IMR-90 (cell line): ENCODE measurements at regions not wholly inside any gene's neighbourhood (a gene's known extent, or its start where the extent isn't known, plus 50 kb on each side); places are given as distances from the start of the nearest gene placed in this dataset.

Source experiments
- ATAC-seq: fragments of 200-7000 bp; cut with Tn5 transposase; 2 replicates; pipeline ENCODE4 v1.9.1; 2020; ENCODE audit warnings: low read depth, mild to moderate bottlenecking, moderate library complexity
- BruUV-seq: library from RNA; stranded (reverse); fragments of 400-500 nt; replicated peaks from 2 replicates; lab custom pipeline; 2021; lab: Mats Ljungman, UMichigan
- CTCF ChIA-PET: fragments of 300-600 bp; formaldehyde crosslinking; extraction: SDS; loops from one replicate; lab custom pipeline; 2021; ENCODE audit warnings: antibody characterized with exemption; lab: Yijun Ruan, JAX
- POLR2A ChIA-PET: fragments of 300-600 bp; sonication (Branson Sonifier 250); formaldehyde crosslinking; loops from one replicate; lab custom pipeline; 2022; ENCODE audit warnings: antibody characterized with exemption; ENCODE audit not compliant: unreplicated experiment; lab: Charles Lee
- DNase-seq: peaks from one replicate; pipeline ENCODE4 v3.0.0; 2013
- H2AFZ ChIP-seq: replicated peaks from 2 replicates; pipeline ENCODE3; 2013; ENCODE audit warnings: low read length, mild to moderate bottlenecking; ENCODE audit not compliant: poor library complexity
- H2AK5ac ChIP-seq: 2 replicates; pipeline ENCODE4 v1.6.1; 2013; ENCODE audit warnings: low read depth, low read length, inconsistent platforms
- H2AK9ac ChIP-seq: replicated peaks from 2 replicates; pipeline ENCODE3; 2013; ENCODE audit warnings: mild to moderate bottlenecking, low read depth, low read length, moderate library complexity; ENCODE audit not compliant: poor library complexity
- H2BK120ac ChIP-seq: 2 replicates; pipeline ENCODE4 v1.6.1; 2013; ENCODE audit warnings: low read depth, low read length, inconsistent platforms
- H2BK15ac ChIP-seq: 3 replicates; pipeline ENCODE4 v1.6.1; 2013; ENCODE audit warnings: low read depth, low read length, inconsistent platforms
- H2BK20ac ChIP-seq: 2 replicates; pipeline ENCODE4 v1.6.1; 2013; ENCODE audit warnings: low read depth, mild to moderate bottlenecking, inconsistent platforms, low read length, moderate library complexity
- H2BK5ac ChIP-seq: 2 replicates; pipeline ENCODE4 v1.6.1; 2013; ENCODE audit warnings: mild to moderate bottlenecking, low read depth, low read length, inconsistent platforms; ENCODE audit not compliant: poor library complexity, severe bottlenecking
- H3K14ac ChIP-seq: replicated peaks from 2 replicates; pipeline ENCODE4 v1.6.1; 2013; ENCODE audit warnings: low read depth, low read length, inconsistent platforms
- H3K18ac ChIP-seq: 2 replicates; pipeline ENCODE4 v1.6.1; 2013; ENCODE audit warnings: low read depth, low read length, control low read depth
- H3K23ac ChIP-seq: 2 replicates; pipeline ENCODE4 v1.6.1; 2013; ENCODE audit warnings: low read depth, low read length, inconsistent platforms
- H3K27ac ChIP-seq: 2 replicates; pipeline ENCODE4 v1.5.1; 2013; ENCODE audit warnings: mild to moderate bottlenecking, control low read depth, low read length; ENCODE audit not compliant: insufficient read depth
- H3K27me3 ChIP-seq: 2 replicates; pipeline ENCODE4 v1.6.1; 2013; ENCODE audit warnings: low read length; ENCODE audit not compliant: control insufficient read depth, insufficient read depth
- H3K36me3 ChIP-seq: 2 replicates; pipeline ENCODE4 v1.6.1; 2013; ENCODE audit warnings: low read length, mixed read lengths; ENCODE audit not compliant: control insufficient read depth, insufficient read depth
- H3K4ac ChIP-seq: 2 replicates; pipeline ENCODE4 v1.6.1; 2013; ENCODE audit warnings: low read depth, low read length, inconsistent platforms
- H3K4me1 ChIP-seq: 2 replicates; pipeline ENCODE4 v1.6.1; 2013; ENCODE audit warnings: low read length, mixed read lengths; ENCODE audit not compliant: control insufficient read depth, insufficient read depth
- H3K4me2 ChIP-seq: 2 replicates; pipeline ENCODE4 v1.6.1; 2013; ENCODE audit warnings: low read depth, mild to moderate bottlenecking, control low read depth, low read length, moderate library complexity
- H3K4me3 ChIP-seq: 2 replicates; pipeline ENCODE4 v1.5.1; 2013; ENCODE audit warnings: low read depth, mild to moderate bottlenecking, control low read depth, low read length, moderate library complexity; ENCODE audit not compliant: insufficient read depth
- H3K56ac ChIP-seq: 2 replicates; pipeline ENCODE4 v1.6.1; 2013; ENCODE audit warnings: low read length, inconsistent platforms; ENCODE audit not compliant: insufficient read depth; ENCODE audit errors: extremely low read depth
- H3K79me1 ChIP-seq, 2 experiments: 2 replicates each; pipeline ENCODE4 v1.6.1; 2013; ENCODE audit warnings: low read length in 2 of 2, inconsistent platforms in 1 of 2, low read depth in 1 of 2
- H3K9ac ChIP-seq: 2 replicates; pipeline ENCODE4 v1.6.1; 2013; ENCODE audit warnings: low read depth, low read length, control low read depth
- H3K9me1 ChIP-seq: 2 replicates; pipeline ENCODE4 v1.6.1; 2013; ENCODE audit warnings: low read length, inconsistent platforms; ENCODE audit not compliant: insufficient read depth
- H3K9me3 ChIP-seq: 2 replicates; pipeline ENCODE4 v1.6.1; 2013; ENCODE audit warnings: low read length; ENCODE audit not compliant: control insufficient read depth, insufficient read depth
- H4K20me1 ChIP-seq: 2 replicates; pipeline ENCODE4 v1.6.1; 2013; ENCODE audit warnings: low read length, inconsistent platforms; ENCODE audit not compliant: insufficient read depth
- H4K5ac ChIP-seq: 2 replicates; pipeline ENCODE4 v1.6.1; 2013; ENCODE audit warnings: mild to moderate bottlenecking, low read depth, low read length, control low read depth
- H4K8ac ChIP-seq, 2 experiments: 2 replicates each; pipeline ENCODE4 v1.6.1; 2013; ENCODE audit warnings: low read depth in 2 of 2, low read length in 2 of 2, control low read depth in 1 of 2, inconsistent platforms in 1 of 2
- H4K91ac ChIP-seq: 2 replicates; pipeline ENCODE4 v1.6.1; 2013; ENCODE audit warnings: low read depth, low read length, inconsistent platforms; ENCODE audit not compliant: insufficient read depth
- BHLHE40 ChIP-seq: fragments of 150-350 bp; IDR thresholded peaks from 2 replicates; pipeline ENCODE4 v1.6.1; 2016; ENCODE audit warnings: mild to moderate bottlenecking, low read depth, low read length
- CEBPB ChIP-seq: IDR thresholded peaks from 2 replicates; pipeline ENCODE4 v1.6.1; 2012; ENCODE audit warnings: low read depth, low read length, improper control_type of control experiment
- CHD1 ChIP-seq: IDR thresholded peaks from 2 replicates; pipeline ENCODE4 v1.6.1; 2012; ENCODE audit warnings: low read depth, low read length, improper control_type of control experiment
- FOS ChIP-seq: fragments of 150-350 bp; IDR thresholded peaks from 2 replicates; pipeline ENCODE4 v1.6.1; 2016; ENCODE audit warnings: low read depth, low read length
- MAFK ChIP-seq: IDR thresholded peaks from 2 replicates; pipeline ENCODE4 v1.6.1; 2012; ENCODE audit warnings: low read depth, low read length, improper control_type of control experiment
- MAZ ChIP-seq: IDR thresholded peaks from 2 replicates; pipeline ENCODE4 v1.6.1; 2012; ENCODE audit warnings: low read depth, mild to moderate bottlenecking, low read length, improper control_type of control experiment, moderate library complexity, borderline replicate concordance
- MXI1 ChIP-seq: IDR thresholded peaks from 2 replicates; pipeline ENCODE4 v1.6.1; 2012; ENCODE audit warnings: low read depth, mild to moderate bottlenecking, low read length, moderate library complexity, borderline replicate concordance
- NFE2L2 ChIP-seq: fragments of 150-350 bp; IDR thresholded peaks from 2 replicates; pipeline ENCODE4 v1.6.1; 2016; ENCODE audit warnings: low read depth, mild to moderate bottlenecking, low read length
- POLR2A ChIP-seq: IDR thresholded peaks from 2 replicates; pipeline ENCODE4 v1.6.1; 2012; ENCODE audit warnings: mild to moderate bottlenecking, low read depth, low read length
- RAD21 ChIP-seq: IDR thresholded peaks from 2 replicates; pipeline ENCODE4 v1.6.1; 2012; ENCODE audit warnings: low read length, improper control_type of control experiment
- RCOR1 ChIP-seq: IDR thresholded peaks from 2 replicates; pipeline ENCODE4 v1.6.1; 2012; ENCODE audit warnings: mild to moderate bottlenecking, low read length, improper control_type of control experiment; ENCODE audit not compliant: insufficient replicate concordance
- RFX5 ChIP-seq: IDR thresholded peaks from 2 replicates; pipeline ENCODE4 v1.8.0; 2012; ENCODE audit warnings: low read depth, mild to moderate bottlenecking, low read length, moderate library complexity
- SMC3 ChIP-seq: fragments of 150-350 bp; IDR thresholded peaks from 2 replicates; pipeline ENCODE4 v1.6.1; 2016; ENCODE audit warnings: low read depth, mild to moderate bottlenecking, antibody characterized with exemption, low read length, moderate library complexity
- WGBS, 2 experiments: methylation state at CpG; one replicate each; pipeline versions ENCODE4 v1.1.5 to v1.1.7; 2013; ENCODE audit warnings: missing lambda C conversion rate in 2 of 2; ENCODE audit not compliant: insufficient read length in 1 of 2; ENCODE audit errors: extremely low coverage in 2 of 2; 5-methylcytosine and 5-hydroxymethylcytosine counted together
- dilution Hi-C: fragments of 300-500 bp; cut with HindIII; formaldehyde crosslinking; loops from one replicate; pipeline ENCODE4 v1.14.3; 2018; ENCODE audit warnings: low sequenced_read_pairs; ENCODE audit not compliant: unreplicated experiment
- in situ Hi-C: fragments of 300-500 bp; cut with MboI; formaldehyde crosslinking; loops from 3 replicates; pipeline ENCODE4 v1.14.3; 2019; ENCODE audit warnings: low sequenced_read_pairs, inconsistent platforms, mixed read lengths
- intact Hi-C: fragments of 100-400 bp; cut with micrococcal nuclease; formaldehyde crosslinking; loops from 2 replicates; pipeline ENCODE4 v1.10.0; 2022
- TF ChIP-seq, protein P1 (sequence below): fragments of 150-350 bp; IDR thresholded peaks from 2 replicates; pipeline ENCODE4 v1.6.1; 2017; ENCODE audit warnings: mild to moderate bottlenecking, antibody characterized with exemption, low read length, low read depth
- TF ChIP-seq, protein P2 (sequence below): conservative IDR thresholded peaks from 2 replicates; pipeline ENCODE4 v1.5.1; 2012; ENCODE audit warnings: mild to moderate bottlenecking, low read depth, low read length, improper control_type of control experiment
- TF ChIP-seq, protein P3 (sequence below): fragments of 150-350 bp; IDR thresholded peaks from 2 replicates; pipeline ENCODE4 v1.6.1; 2016; ENCODE audit warnings: low read depth, mild to moderate bottlenecking, low read length, moderate library complexity, borderline replicate concordance

DNA sequence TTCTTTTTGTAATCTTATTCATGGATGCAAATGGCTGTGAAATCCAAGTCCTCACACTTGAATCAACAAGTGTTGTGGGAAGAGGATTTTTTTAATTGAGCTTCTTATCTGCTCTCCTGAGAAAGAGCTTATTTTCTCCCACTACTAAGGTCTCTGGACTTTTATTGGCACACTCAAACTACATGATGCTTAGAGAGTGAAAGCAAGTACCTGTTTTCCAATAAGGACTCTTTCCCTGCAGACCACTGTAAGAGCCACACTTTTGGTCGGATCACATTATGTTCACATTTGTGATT is 546.4 kb upstream of the ARRDC3 start:
- Histone ChIP-seq H3K36me3 (no peaks in the 10 kb centered on the region), H2BK20ac (no peak overlapping the region), H2BK5ac (no peak overlapping the region), H3K14ac (no peak overlapping the region), H2BK120ac (no peak overlapping the region), H2AK9ac (no peak overlapping the region), H4K20me1 (no peaks in the 10 kb centered on the region), H3K79me1 (no peaks in the 10 kb centered on the region), H2BK15ac (no peak overlapping the region), H2AK5ac (no peak overlapping the region), H3K18ac (no peak overlapping the region), H3K27me3 (no peaks in the 10 kb centered on the region), H3K4ac (no peak overlapping the region), H4K5ac (no peak overlapping the region), H3K23ac (no peak overlapping the region), H3K4me1 (no peaks in the 10 kb centered on the region), H3K56ac (no peak overlapping the region), H2AFZ (no peak overlapping the region), H4K8ac (no peak overlapping the region), H3K9me3 (no peaks in the 10 kb centered on the region), H3K9ac (no peak overlapping the region), H3K4me3 (no peak overlapping the region), H3K4me2 (no peak overlapping the region), H4K91ac (no peak overlapping the region), H3K9me1 (no peaks in the 10 kb centered on the region), H3K27ac (no peak overlapping the region)
- intact Hi-C loops = loop anchor here (1.0 to 10.0 kb wide), 4 partner anchors 293 to 925 kb away; no protein-coding TSS in a partner anchor
- no peak for ATAC-seq
- CTCF ChIA-PET = interaction anchor here (0.6 to 1.5 kb wide), 5 partner anchors 74 to 1867 kb away, joined by 3 to 4 read pairs (median 4); no protein-coding TSS in a partner anchor
- dilution Hi-C loops = no loop called here
- no TSS peak for BruUV-seq
- POLR2A ChIA-PET = no interaction called here
- DNase-seq = no peak
- in situ Hi-C loops = no loop called here
- no CpG with 5 or more reads among the region's 1 CpG for WGBS, 2 experiments
- no peak for TF ChIP-seq MAZ
- TF ChIP-seq SMC3 = no peak
- no peak for TF ChIP-seq NFE2L2
- no peak for TF ChIP-seq MAFK
- no peak for TF ChIP-seq MXI1
- TF ChIP-seq FOS = no peak
- TF ChIP-seq, protein P1, sequence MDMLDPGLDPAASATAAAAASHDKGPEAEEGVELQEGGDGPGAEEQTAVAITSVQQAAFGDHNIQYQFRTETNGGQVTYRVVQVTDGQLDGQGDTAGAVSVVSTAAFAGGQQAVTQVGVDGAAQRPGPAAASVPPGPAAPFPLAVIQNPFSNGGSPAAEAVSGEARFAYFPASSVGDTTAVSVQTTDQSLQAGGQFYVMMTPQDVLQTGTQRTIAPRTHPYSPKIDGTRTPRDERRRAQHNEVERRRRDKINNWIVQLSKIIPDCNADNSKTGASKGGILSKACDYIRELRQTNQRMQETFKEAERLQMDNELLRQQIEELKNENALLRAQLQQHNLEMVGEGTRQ = no peak
- no peak for TF ChIP-seq RAD21
- TF ChIP-seq BHLHE40 = no peak
- TF ChIP-seq RFX5 = no peak
- TF ChIP-seq CEBPB = no peak
- TF ChIP-seq CHD1 = no peak
- no peak for TF ChIP-seq POLR2A
- TF ChIP-seq, protein P2, sequence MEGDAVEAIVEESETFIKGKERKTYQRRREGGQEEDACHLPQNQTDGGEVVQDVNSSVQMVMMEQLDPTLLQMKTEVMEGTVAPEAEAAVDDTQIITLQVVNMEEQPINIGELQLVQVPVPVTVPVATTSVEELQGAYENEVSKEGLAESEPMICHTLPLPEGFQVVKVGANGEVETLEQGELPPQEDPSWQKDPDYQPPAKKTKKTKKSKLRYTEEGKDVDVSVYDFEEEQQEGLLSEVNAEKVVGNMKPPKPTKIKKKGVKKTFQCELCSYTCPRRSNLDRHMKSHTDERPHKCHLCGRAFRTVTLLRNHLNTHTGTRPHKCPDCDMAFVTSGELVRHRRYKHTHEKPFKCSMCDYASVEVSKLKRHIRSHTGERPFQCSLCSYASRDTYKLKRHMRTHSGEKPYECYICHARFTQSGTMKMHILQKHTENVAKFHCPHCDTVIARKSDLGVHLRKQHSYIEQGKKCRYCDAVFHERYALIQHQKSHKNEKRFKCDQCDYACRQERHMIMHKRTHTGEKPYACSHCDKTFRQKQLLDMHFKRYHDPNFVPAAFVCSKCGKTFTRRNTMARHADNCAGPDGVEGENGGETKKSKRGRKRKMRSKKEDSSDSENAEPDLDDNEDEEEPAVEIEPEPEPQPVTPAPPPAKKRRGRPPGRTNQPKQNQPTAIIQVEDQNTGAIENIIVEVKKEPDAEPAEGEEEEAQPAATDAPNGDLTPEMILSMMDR = no peak
- TF ChIP-seq, protein P3, sequence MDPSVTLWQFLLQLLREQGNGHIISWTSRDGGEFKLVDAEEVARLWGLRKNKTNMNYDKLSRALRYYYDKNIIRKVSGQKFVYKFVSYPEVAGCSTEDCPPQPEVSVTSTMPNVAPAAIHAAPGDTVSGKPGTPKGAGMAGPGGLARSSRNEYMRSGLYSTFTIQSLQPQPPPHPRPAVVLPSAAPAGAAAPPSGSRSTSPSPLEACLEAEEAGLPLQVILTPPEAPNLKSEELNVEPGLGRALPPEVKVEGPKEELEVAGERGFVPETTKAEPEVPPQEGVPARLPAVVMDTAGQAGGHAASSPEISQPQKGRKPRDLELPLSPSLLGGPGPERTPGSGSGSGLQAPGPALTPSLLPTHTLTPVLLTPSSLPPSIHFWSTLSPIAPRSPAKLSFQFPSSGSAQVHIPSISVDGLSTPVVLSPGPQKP = no peak
- TF ChIP-seq RCOR1 = no peak
